CD8-positive, alpha-beta memory T cell (primary cell): ENCODE measurements at regions not wholly inside any gene's neighbourhood (a gene's known extent, or its start where the extent isn't known, plus 50 kb on each side); places are given as distances from the start of the nearest gene placed in this dataset.

Source experiments
- CTCF ChIA-PET: fragments of 350-600 bp; sonication (Branson Sonifier 250); formaldehyde crosslinking; loops from one replicate; lab custom pipeline; 2021; ENCODE audit warnings: antibody characterized with exemption; lab: Charles Lee
- POLR2A ChIA-PET: fragments of 350-600 bp; sonication (Branson Sonifier 250); formaldehyde crosslinking; loops from one replicate; lab custom pipeline; 2021; ENCODE audit warnings: antibody characterized with exemption; lab: Charles Lee
- DNase-seq, 5 donors: peaks; one replicate each; pipeline versions ENCODE4 v3.0.0 to v3.0.0-alpha.2; 2020 to 2022; ENCODE audit warnings: mixed read lengths in 1 of 5
- H3K27ac ChIP-seq: one replicate; pipeline ENCODE4 v1.7.0; 2013; ENCODE audit warnings: low read depth, mild to moderate bottlenecking, low read length, moderate library complexity
- H3K27me3 ChIP-seq: 2 replicates; pipeline ENCODE4 v1.7.0; 2013; ENCODE audit warnings: low read length, mild to moderate bottlenecking; ENCODE audit not compliant: insufficient read depth, poor library complexity, severe bottlenecking
- H3K36me3 ChIP-seq: 2 replicates; pipeline ENCODE4 v1.7.0; 2013; ENCODE audit warnings: mild to moderate bottlenecking, low read length, moderate library complexity; ENCODE audit not compliant: insufficient read depth
- H3K4me1 ChIP-seq: 2 replicates; pipeline ENCODE4 v1.7.0; 2013; ENCODE audit warnings: mild to moderate bottlenecking, low read length, moderate library complexity; ENCODE audit not compliant: insufficient read depth
- H3K4me3 ChIP-seq: 2 replicates; pipeline ENCODE4 v1.7.0; 2013; ENCODE audit warnings: mild to moderate bottlenecking, low read length
- H3K9me3 ChIP-seq: 2 replicates; pipeline ENCODE4 v1.7.0; 2013; ENCODE audit warnings: mild to moderate bottlenecking, low read length
- H3K27ac Mint-ChIP-seq, 8 donors: one replicate each; pipeline ENCODE4 v1.8.0; 2020 to 2021; ENCODE audit warnings: mixed read lengths in 8 of 8, mild to moderate bottlenecking in 6 of 8, inconsistent platforms in 3 of 8, moderate library complexity in 3 of 8
- H3K27me3 Mint-ChIP-seq, 2 donors: one replicate each; pipeline ENCODE4 v1.8.0; 2020 to 2021; ENCODE audit warnings: mixed read lengths in 2 of 2, mild to moderate bottlenecking in 1 of 2, moderate library complexity in 1 of 2
- H3K36me3 Mint-ChIP-seq, 3 donors: one replicate each; pipeline ENCODE4 v1.8.0; 2020 to 2021; ENCODE audit warnings: mixed read lengths in 3 of 3, inconsistent platforms in 1 of 3, mild to moderate bottlenecking in 1 of 3
- H3K4me1 Mint-ChIP-seq, 3 donors: one replicate each; pipeline ENCODE4 v1.8.0; 2020 to 2021; ENCODE audit warnings: mixed read lengths in 3 of 3, inconsistent platforms in 1 of 3, mild to moderate bottlenecking in 1 of 3
- H3K4me3 Mint-ChIP-seq, 7 donors: one replicate each; pipeline ENCODE4 v1.8.0; 2020 to 2021; ENCODE audit warnings: mixed read lengths in 7 of 7, mild to moderate bottlenecking in 6 of 7, moderate library complexity in 4 of 7, inconsistent platforms in 2 of 7
- H3K9me3 Mint-ChIP-seq, 5 donors: one replicate each; pipeline ENCODE4 v1.8.0; 2020 to 2022; ENCODE audit warnings: mixed read lengths in 5 of 5, mild to moderate bottlenecking in 3 of 5, moderate library complexity in 2 of 5, inconsistent platforms in 1 of 5

DNA sequence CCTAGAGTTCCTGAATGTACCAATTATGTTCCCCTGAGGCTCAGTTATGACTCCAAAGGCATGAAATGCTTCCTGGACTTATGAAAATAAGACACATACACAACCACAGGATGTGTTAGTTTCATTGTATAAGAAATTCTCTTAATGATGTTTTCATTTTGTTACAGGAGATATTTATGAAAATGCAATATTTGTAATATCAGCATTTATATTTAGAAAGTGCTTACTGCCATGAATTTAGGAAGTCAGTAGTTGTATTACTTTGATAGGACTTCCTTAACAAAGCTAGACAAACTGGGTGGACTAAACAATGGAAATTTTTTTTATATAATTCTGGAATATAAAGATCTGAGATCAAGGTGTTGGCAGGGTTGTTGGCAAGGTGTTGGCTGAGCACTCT is 572.1 kb upstream of the IGFBP7 start:
- no peaks in the 10 kb centered on the region for H3K4me1 Mint-ChIP-seq
- DNase-seq: no peak
- no peaks in the 10 kb centered on the region for H3K9me3 ChIP-seq
- no peak overlapping the region for H3K27ac ChIP-seq
- H3K4me3 ChIP-seq: no peak overlapping the region
- H3K36me3 Mint-ChIP-seq: no peaks in the 10 kb centered on the region
- H3K9me3 Mint-ChIP-seq: peaks cover 0 to 20% (median 4%) of the 10 kb centered on the region in 5 donors
- H3K27me3 Mint-ChIP-seq: no peaks in the 10 kb centered on the region
- H3K36me3 ChIP-seq: no peaks in the 10 kb centered on the region
- H3K27me3 ChIP-seq: no peaks in the 10 kb centered on the region
- POLR2A ChIA-PET: no interaction called here
- H3K27ac Mint-ChIP-seq: no peak overlapping the region
- H3K4me3 Mint-ChIP-seq: no peak overlapping the region
- CTCF ChIA-PET: no interaction called here
- H3K4me1 ChIP-seq: no peaks in the 10 kb centered on the region

DNA sequence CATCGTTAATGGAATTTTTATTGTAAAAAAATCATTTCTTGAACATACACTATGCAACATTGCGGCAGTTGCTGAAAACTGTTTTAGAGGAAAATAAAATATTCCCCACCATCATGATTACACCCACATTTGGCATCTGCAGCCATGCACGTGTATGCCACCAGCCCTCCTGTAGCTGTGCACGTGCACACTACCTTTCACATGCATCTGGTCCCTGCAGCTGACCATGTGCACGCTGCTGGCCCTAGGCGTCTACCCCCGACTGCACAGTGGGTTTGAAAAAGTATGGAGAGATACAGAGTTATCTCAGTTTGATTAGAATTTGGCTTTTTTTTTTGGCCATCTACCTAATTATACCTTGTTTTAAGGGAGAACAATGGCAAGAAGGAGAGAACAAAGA is 569.8 kb upstream of the IGFBP7 start:
- Histone ChIP-seq H3K4me3 (no peak overlapping the region), H3K27me3 (no peaks in the 10 kb centered on the region), H3K27ac (no peak overlapping the region), H3K36me3 (no peaks in the 10 kb centered on the region), H3K4me1 (no peaks in the 10 kb centered on the region), H3K9me3 (no peaks in the 10 kb centered on the region)
- Mint-ChIP-seq H3K27ac (no peak overlapping the region), H3K9me3 (peaks cover 0 to 25% (median 5%) of the 10 kb centered on the region in 5 donors), H3K4me3 (no peak overlapping the region), H3K4me1 (no peaks in the 10 kb centered on the region), H3K27me3 (no peaks in the 10 kb centered on the region), H3K36me3 (no peaks in the 10 kb centered on the region)
- ChIA-PET CTCF (no interaction called here), POLR2A (no interaction called here)
- DNase-seq: no peak

DNA sequence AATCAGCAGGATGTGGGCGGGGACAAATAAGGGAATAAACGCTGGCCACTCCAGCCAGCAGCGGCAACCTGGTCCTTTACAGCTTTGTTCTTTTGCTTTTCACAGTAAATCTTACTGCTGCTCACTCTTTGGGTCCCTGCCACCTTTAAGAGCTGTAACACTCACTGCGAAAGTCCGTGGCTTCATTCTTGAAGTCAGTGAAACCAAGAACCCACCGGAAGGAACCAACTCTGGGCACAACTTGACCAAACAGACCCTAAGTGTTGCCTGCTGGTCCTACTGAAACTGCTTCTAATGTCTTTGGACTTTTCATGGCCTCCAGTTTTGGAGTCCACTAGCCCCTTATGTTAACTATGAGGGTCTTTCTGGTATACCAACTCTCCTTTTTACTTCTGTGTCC is 566.2 kb upstream of the IGFBP7 start:
- Histone ChIP-seq H3K36me3 (no peaks in the 10 kb centered on the region), H3K27ac (no peak overlapping the region), H3K27me3 (no peaks in the 10 kb centered on the region), H3K4me3 (no peak overlapping the region), H3K9me3 (no peaks in the 10 kb centered on the region), H3K4me1 (no peaks in the 10 kb centered on the region)
- no peak for DNase-seq
- ChIA-PET CTCF (no interaction called here), POLR2A (no interaction called here)
- Mint-ChIP-seq H3K4me3 (no peak overlapping the region), H3K9me3 (peaks cover 0 to 29% (median 7%) of the 10 kb centered on the region in 5 donors), H3K27me3 (peaks cover 0 to 2% of the 10 kb centered on the region in 2 donors), H3K36me3 (no peaks in the 10 kb centered on the region), H3K4me1 (no peaks in the 10 kb centered on the region), H3K27ac (no peak overlapping the region)

DNA sequence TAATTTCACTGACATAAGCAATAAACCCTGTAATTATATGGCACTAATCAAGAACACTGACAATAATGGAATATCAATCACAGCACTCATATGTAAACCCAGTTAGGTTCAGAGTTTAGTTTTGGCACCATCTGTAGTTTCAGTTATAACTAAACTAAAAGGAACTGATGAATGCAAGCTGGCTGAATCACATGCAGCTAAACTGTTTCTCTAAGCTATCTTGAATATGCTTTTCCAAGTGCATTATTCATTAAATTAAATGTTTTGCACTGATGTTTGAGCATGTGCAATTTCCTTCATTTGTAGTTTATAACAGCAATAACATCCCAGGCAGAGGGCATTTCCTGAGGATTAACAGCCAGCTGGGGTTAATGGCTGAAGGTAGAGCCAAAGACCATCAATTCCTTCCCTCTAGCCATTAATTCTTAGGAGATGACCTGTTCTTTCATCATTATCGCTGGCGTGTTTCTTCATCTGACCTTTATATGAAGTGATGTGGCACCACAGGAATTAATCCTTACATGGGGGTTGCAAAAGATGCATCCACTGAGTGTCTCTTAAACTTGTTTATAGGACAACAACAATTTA is 562.8 kb upstream of the IGFBP7 start:
- Histone ChIP-seq H3K9me3 (no peaks in the 10 kb centered on the region), H3K27me3 (no peaks in the 10 kb centered on the region), H3K36me3 (no peaks in the 10 kb centered on the region), H3K27ac (no peak overlapping the region), H3K4me1 (no peaks in the 10 kb centered on the region), H3K4me3 (no peak overlapping the region)
- POLR2A ChIA-PET: no interaction called here
- peaks cover 0 to 2% (median 0%) of the 10 kb centered on the region in 3 donors for H3K36me3 Mint-ChIP-seq
- CTCF ChIA-PET: no interaction called here
- peaks cover 0 to 2% of the 10 kb centered on the region in 2 donors for H3K27me3 Mint-ChIP-seq
- H3K27ac Mint-ChIP-seq: no peak overlapping the region
- DNase-seq: no peak
- peaks cover 0 to 31% (median 5%) of the 10 kb centered on the region in 5 donors for H3K9me3 Mint-ChIP-seq
- no peak overlapping the region for H3K4me3 Mint-ChIP-seq
- H3K4me1 Mint-ChIP-seq: no peaks in the 10 kb centered on the region

DNA sequence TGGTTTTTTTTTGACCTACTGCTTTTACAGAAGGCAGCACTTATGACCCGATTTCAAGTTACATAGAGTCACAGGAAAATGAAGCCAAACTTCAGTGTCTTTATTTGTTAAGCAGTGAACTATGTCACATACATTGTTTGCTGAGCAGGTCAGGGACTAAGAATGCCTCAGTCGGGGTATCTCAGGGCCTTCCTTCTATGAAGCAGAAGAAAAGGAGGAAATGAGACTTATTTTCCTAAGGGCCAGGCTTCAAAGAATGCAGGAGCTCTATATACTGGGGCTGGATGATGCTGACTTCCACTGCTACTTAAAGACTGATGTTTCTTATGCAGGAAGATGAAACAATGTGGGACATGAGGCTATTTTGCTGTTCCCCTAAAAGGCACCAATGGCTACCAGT is 558.4 kb upstream of the IGFBP7 start:
- peaks cover 0 to 2% (median 0%) of the 10 kb centered on the region in 3 donors for H3K36me3 Mint-ChIP-seq
- H3K27ac ChIP-seq: no peak overlapping the region
- no peaks in the 10 kb centered on the region for H3K4me1 Mint-ChIP-seq
- peaks cover 2 to 28% (median 8%) of the 10 kb centered on the region in 5 donors for H3K9me3 Mint-ChIP-seq
- H3K27me3 Mint-ChIP-seq: peaks cover 0 to 2% of the 10 kb centered on the region in 2 donors
- H3K4me1 ChIP-seq: no peaks in the 10 kb centered on the region
- H3K27me3 ChIP-seq: no peaks in the 10 kb centered on the region
- CTCF ChIA-PET: no interaction called here
- POLR2A ChIA-PET: no interaction called here
- H3K4me3 Mint-ChIP-seq: no peak overlapping the region
- DNase-seq: no peak
- H3K36me3 ChIP-seq: no peaks in the 10 kb centered on the region
- no peak overlapping the region for H3K27ac Mint-ChIP-seq
- H3K4me3 ChIP-seq: no peak overlapping the region
- no peaks in the 10 kb centered on the region for H3K9me3 ChIP-seq

DNA sequence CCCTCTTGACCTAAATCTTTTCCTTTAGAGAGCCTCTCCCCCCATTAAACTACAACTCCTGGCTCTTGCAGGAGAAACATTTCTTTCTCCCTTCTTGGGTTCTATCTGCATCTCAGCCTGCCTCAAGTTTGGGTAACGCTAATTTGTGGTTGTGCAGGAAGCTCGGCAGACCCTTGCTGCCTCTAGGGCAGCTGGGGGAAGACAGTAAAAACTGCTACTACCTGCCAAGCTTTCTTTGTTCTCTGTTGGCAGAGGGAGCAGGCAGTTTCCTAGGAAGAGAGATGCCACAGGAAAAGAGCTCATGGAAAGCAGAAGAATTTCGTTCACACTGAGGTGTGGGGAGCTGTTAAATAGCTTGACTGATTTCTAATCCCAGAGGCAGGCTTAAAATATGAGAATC is 555.6 kb upstream of the IGFBP7 start:
- no peak for DNase-seq
- no peaks in the 10 kb centered on the region for H3K4me1 Mint-ChIP-seq
- peaks cover 2 to 22% (median 10%) of the 10 kb centered on the region in 5 donors for H3K9me3 Mint-ChIP-seq
- ChIA-PET CTCF (no interaction called here), POLR2A (no interaction called here)
- peaks cover 0 to 2% (median 0%) of the 10 kb centered on the region in 3 donors for H3K36me3 Mint-ChIP-seq
- no peak overlapping the region for H3K27ac Mint-ChIP-seq
- Histone ChIP-seq H3K27me3 (no peaks in the 10 kb centered on the region), H3K4me3 (no peak overlapping the region), H3K36me3 (no peaks in the 10 kb centered on the region), H3K27ac (no peak overlapping the region), H3K4me1 (no peaks in the 10 kb centered on the region), H3K9me3 (no peaks in the 10 kb centered on the region)
- H3K27me3 Mint-ChIP-seq: no peaks in the 10 kb centered on the region
- H3K4me3 Mint-ChIP-seq: no peak overlapping the region

DNA sequence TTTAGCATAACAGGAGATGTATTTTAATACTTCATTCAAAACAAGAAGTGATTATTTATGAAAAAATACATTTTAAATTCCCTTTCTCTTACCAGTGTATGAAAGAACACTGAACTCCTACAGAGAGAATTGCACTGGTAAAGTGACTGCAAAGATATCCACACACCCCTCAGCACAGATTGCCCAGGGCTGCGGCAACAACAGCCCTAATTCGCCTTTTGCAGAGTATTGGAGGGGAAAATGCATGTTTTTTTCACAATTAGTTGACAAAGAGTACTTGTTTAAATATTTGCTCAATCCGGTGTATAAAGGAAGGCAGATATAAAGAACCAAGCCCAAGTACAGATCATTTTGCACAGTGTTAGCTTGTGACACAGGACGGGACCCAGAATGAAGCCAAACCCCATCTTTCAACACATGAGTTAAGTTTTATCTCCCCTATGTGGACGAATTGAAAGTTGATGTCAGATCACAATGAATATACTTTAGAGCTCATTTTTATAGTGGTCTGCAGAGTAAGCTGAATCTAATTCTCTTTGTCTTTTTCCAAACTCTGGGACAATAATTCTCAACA is 551.4 kb upstream of the IGFBP7 start:
- no peak overlapping the region for H3K4me3 Mint-ChIP-seq

DNA sequence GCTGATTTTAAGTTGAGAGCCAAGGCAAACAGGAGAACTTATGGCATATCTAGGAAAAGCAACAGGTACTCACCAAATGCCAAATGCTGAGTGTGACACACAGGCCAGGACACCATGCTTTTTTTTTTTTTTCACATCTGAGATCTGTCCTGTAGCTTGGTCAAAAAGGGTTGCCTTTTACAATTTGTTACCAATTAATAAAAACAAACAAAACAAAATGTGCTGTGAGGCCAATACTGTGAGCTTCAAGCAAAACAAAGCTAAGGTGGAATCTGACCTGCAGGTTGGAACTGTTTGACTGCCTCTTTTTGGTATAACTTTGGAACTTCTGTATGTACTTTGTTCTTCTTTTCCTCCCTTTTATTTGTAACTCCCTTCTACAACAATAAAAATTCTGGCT is 548.5 kb upstream of the IGFBP7 start:
- H3K4me3 ChIP-seq: no peak overlapping the region
- ChIA-PET POLR2A (no interaction called here), CTCF (no interaction called here)
- Mint-ChIP-seq H3K27me3 (no peaks in the 10 kb centered on the region), H3K27ac (no peak overlapping the region), H3K36me3 (no peaks in the 10 kb centered on the region), H3K4me1 (no peaks in the 10 kb centered on the region), H3K9me3 (peaks cover 2 to 13% (median 5%) of the 10 kb centered on the region in 5 donors), H3K4me3 (no peak overlapping the region)
- DNase-seq: no peak
- no peaks in the 10 kb centered on the region for H3K9me3 ChIP-seq
- no peaks in the 10 kb centered on the region for H3K36me3 ChIP-seq
- H3K4me1 ChIP-seq: no peaks in the 10 kb centered on the region
- H3K27ac ChIP-seq: no peak overlapping the region
- H3K27me3 ChIP-seq: no peaks in the 10 kb centered on the region

More for the DNA sequence above, 551.4 kb upstream of the IGFBP7 start:
- Histone ChIP-seq H3K27ac (no peak overlapping the region), H3K4me3 (no peak overlapping the region), H3K36me3 (no peaks in the 10 kb centered on the region), H3K4me1 (no peaks in the 10 kb centered on the region), H3K9me3 (no peaks in the 10 kb centered on the region), H3K27me3 (no peaks in the 10 kb centered on the region)
- no peaks in the 10 kb centered on the region for H3K36me3 Mint-ChIP-seq
- CTCF ChIA-PET: no interaction called here
- peaks cover 4 to 21% (median 8%) of the 10 kb centered on the region in 5 donors for H3K9me3 Mint-ChIP-seq
- POLR2A ChIA-PET: no interaction called here
- no peak overlapping the region for H3K27ac Mint-ChIP-seq
- H3K27me3 Mint-ChIP-seq: no peaks in the 10 kb centered on the region
- no peaks in the 10 kb centered on the region for H3K4me1 Mint-ChIP-seq
- DNase-seq: no peak
